Kidney (tissue), 13 donors: ENCODE measurements at regions not wholly inside any gene's neighbourhood (a gene's known extent, or its start where the extent isn't known, plus 50 kb on each side); places are given as distances from the start of the nearest gene placed in this dataset.

Experiments
- DNase-seq, 5 donors: peaks; one replicate each; pipeline ENCODE4 v3.0.0-alpha.2; 2013 to 2020
- FAIRE-seq: peaks from 2 replicates; lab custom pipeline; 2012; peaks lifted over from hg19 to GRCh38; lab: Jason Lieb, UNC
- H3K27ac ChIP-seq, 2 donors: one replicate each; pipeline ENCODE4 v1.7.0; 2013; ENCODE audit warnings: low read depth in 2 of 2, low read length in 2 of 2, inconsistent platforms in 1 of 2
- H3K27me3 ChIP-seq: one replicate; pipeline ENCODE4 v1.7.1; 2013; ENCODE audit warnings: low read length, inconsistent platforms; ENCODE audit not compliant: control insufficient read depth, insufficient read depth
- H3K36me3 ChIP-seq, 3 donors: one replicate each; pipeline versions ENCODE4 v1.7.0 to v1.7.1; 2013; ENCODE audit warnings: low read length in 3 of 3, control low read depth in 1 of 3, inconsistent platforms in 1 of 3; ENCODE audit not compliant: insufficient read depth in 3 of 3, control insufficient read depth in 2 of 3
- H3K4me1 ChIP-seq, 3 donors: one replicate each; pipeline versions ENCODE4 v1.7.0 to v1.7.1; 2013; ENCODE audit warnings: low read length in 3 of 3, inconsistent platforms in 1 of 3, low read depth in 1 of 3; ENCODE audit not compliant: control insufficient read depth in 2 of 3, insufficient read depth in 2 of 3
- H3K4me3 ChIP-seq, 3 donors: one replicate each; pipeline versions ENCODE4 v1.7.0 to v1.8.1; 2013; ENCODE audit warnings: low read length in 3 of 3, control low read depth in 1 of 3, inconsistent platforms in 1 of 3
- H3K9ac ChIP-seq, 3 donors: one replicate each; pipeline versions ENCODE4 v1.7.0 to v1.7.1; 2013; ENCODE audit warnings: low read length in 3 of 3, control low read depth in 1 of 3, inconsistent platforms in 1 of 3
- H3K9me3 ChIP-seq, 3 donors: one replicate each; pipeline versions ENCODE4 v1.7.0 to v1.7.1; 2013; ENCODE audit warnings: low read length in 3 of 3, control low read depth in 1 of 3, inconsistent platforms in 1 of 3; ENCODE audit not compliant: control insufficient read depth in 2 of 3, insufficient read depth in 1 of 3
- intact Hi-C: fragments of 100-400 bp; cut with DNase I; formaldehyde crosslinking; loops from one replicate; pipeline ENCODE4 v1.11.1; 2022
- TF ChIP-seq, protein P1 (sequence below): IDR thresholded peaks from 3 replicates; pipeline ENCODE4 v1.5.1; 2012; ENCODE audit warnings: mild to moderate bottlenecking, moderate library complexity, borderline replicate concordance; ENCODE audit not compliant: insufficient read depth; ENCODE audit errors: extremely low read depth
- donor health status: control.
- donor health status: control.
- donor health status: control.
- donor health status: control.
- donor health status: control.
- donor health status: DM: yes; HTN: yes; CAD: no.
- donor health status: Normal renal cell carcinoma (clear cell type).

DNA sequence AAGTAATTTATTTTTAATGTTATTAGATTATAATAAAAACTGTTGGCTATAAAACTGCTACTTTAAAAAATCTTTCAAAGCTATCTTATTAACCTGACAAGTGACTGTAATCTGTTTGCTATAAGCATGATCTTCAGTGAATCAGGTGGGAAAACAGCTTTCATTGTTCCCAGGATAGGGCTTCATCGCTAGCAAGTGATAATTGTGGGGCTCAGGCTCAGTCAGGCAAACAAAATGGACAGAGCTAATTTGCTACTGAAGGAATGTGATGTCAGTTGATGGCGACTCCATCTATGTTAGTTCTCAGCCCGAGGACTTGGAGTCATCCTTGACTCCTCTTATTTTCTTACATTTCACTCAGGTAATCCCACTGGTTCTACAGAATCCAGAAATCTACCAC lies 125.0 kb downstream of the RASSF10 start:
- intact Hi-C loops = no loop called here
- Histone ChIP-seq H3K27me3 (no peaks in the 10 kb centered on the region), H3K4me1 (peaks cover 0 to 5% (median 4%) of the 10 kb centered on the region in 3 donors), H3K36me3 (no peaks in the 10 kb centered on the region), H3K27ac (peak overlapping the region in 1 of 2 donors; percentile 7), H3K9ac (no peak overlapping the region), H3K4me3 (no peak overlapping the region), H3K9me3 (no peaks in the 10 kb centered on the region)
- DNase-seq (peak in 2 of 5 donors; percentile 29 to 49), FAIRE-seq (no peak)
- TF ChIP-seq, protein P1, sequence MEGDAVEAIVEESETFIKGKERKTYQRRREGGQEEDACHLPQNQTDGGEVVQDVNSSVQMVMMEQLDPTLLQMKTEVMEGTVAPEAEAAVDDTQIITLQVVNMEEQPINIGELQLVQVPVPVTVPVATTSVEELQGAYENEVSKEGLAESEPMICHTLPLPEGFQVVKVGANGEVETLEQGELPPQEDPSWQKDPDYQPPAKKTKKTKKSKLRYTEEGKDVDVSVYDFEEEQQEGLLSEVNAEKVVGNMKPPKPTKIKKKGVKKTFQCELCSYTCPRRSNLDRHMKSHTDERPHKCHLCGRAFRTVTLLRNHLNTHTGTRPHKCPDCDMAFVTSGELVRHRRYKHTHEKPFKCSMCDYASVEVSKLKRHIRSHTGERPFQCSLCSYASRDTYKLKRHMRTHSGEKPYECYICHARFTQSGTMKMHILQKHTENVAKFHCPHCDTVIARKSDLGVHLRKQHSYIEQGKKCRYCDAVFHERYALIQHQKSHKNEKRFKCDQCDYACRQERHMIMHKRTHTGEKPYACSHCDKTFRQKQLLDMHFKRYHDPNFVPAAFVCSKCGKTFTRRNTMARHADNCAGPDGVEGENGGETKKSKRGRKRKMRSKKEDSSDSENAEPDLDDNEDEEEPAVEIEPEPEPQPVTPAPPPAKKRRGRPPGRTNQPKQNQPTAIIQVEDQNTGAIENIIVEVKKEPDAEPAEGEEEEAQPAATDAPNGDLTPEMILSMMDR = no peak

- H3K27ac ChIP-seq = no peak overlapping the region
These were observed 125.8 kb downstream of the RASSF10 start for GRCh38 chr11:13134886-13135285.

DNA sequence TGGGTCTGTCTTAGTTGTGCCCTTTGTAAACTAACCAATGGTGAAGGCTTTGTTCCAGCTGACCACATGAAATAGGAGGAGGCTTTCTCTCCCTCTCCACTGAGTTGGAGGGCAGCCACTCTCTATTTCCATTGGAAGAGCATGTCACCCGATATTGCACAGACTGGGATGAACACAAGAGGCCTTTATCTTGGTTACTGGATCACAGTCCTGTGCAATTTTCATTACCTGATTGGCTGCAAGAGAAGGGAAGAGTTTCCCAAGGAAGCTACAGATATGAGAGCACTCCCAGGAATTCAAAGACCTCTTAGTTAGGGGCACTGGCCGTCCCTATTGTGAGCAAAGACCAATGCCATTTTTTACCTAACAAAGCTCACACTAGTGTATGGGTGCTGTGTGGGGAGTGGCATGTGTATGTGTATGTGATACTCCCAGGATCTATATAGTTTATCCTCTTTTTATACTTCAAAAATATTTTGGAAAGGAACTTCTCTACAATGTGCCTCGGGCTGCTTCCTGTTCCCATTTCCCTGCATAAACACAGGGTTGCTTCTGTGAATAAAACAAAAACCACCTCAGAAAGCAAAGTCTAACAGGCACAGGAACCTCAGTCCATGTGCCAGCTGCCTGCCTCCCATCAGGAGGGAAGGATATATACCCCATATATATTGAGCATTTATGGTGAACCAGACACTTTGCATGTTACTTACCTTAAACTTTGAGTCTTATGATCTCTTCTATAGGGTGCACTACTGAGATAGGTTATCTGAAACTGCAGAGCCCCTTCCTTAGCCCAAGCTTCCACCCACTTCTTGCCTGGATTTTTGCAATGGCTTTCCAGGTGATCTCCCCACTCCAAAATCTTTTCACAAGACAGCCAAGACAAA lies 126.5 kb downstream of the RASSF10 start:
- Histone ChIP-seq H3K27ac (no peak overlapping the region), H3K9me3 (no peaks in the 10 kb centered on the region), H3K27me3 (no peaks in the 10 kb centered on the region), H3K4me3 (no peak overlapping the region), H3K36me3 (no peaks in the 10 kb centered on the region), H3K4me1 (peaks cover 7 to 10% (median 10%) of the 10 kb centered on the region in 3 donors), H3K9ac (no peak overlapping the region)
- intact Hi-C loops = no loop called here
- FAIRE-seq (no peak), DNase-seq (peak in 3 of 5 donors; percentile 74 to 90 (median 89))
- TF ChIP-seq, protein P1 = no peak

More at GRCh38 chr11:13134886-13135285, 125.8 kb downstream of the RASSF10 start:
- FAIRE-seq = no peak
- intact Hi-C loops = no loop called here
- Histone ChIP-seq H3K9me3 (no peaks in the 10 kb centered on the region), H3K4me1 (peaks cover 4 to 7% (median 6%) of the 10 kb centered on the region in 3 donors), H3K4me3 (no peak overlapping the region), H3K9ac (no peak overlapping the region), H3K36me3 (no peaks in the 10 kb centered on the region), H3K27me3 (no peaks in the 10 kb centered on the region)
- DNase-seq = no peak
- TF ChIP-seq, protein P1 = no peak
